ENCODE measurements at regions not wholly inside any gene's neighbourhood (a gene's known extent, or its start where the extent isn't known, plus 50 kb on each side); places are given as distances from the start of the nearest gene placed in this dataset.

GRCh38 chr4:32037399-32037798, 1317.2 kb downstream of the PCDH7 start:
- DNase-seq (ENCODE audit: low read depth) = no peak
- no peak overlapping the region for H3K4me3 ChIP-seq (ENCODE audit: low read depth, low read length)
- no peak for TF ChIP-seq CTCF (IDR thresholded peaks at IDR 0.05; ENCODE audit: insufficient read depth, low read depth, low read length)

GRCh38 chr4:32042486-32043247, 1322.5 kb downstream of the PCDH7 start:
- no peak for TF ChIP-seq CTCF (IDR thresholded peaks at IDR 0.05; ENCODE audit: insufficient read depth, low read depth, low read length)

GRCh38 chr4:32043248-32043633, 1323.1 kb downstream of the PCDH7 start:
- DNase-seq (ENCODE audit: low read depth) = no peak
- no peak for TF ChIP-seq CTCF (IDR thresholded peaks at IDR 0.05; ENCODE audit: insufficient read depth, low read depth, low read length)
- H3K4me3 ChIP-seq (ENCODE audit: low read depth, low read length) = no peak overlapping the region

More at GRCh38 chr4:32042486-32043247, 1322.5 kb downstream of the PCDH7 start:
- no peak for DNase-seq (ENCODE audit: low read depth)
- H3K4me3 ChIP-seq (ENCODE audit: low read depth, low read length) = no peak overlapping the region

- no peak for TF ChIP-seq CTCF (IDR thresholded peaks at IDR 0.05; ENCODE audit: insufficient read depth, low read depth, low read length)
- H3K4me3 ChIP-seq (ENCODE audit: low read depth, low read length) = no peak overlapping the region
- no peak for DNase-seq (ENCODE audit: low read depth)
Observed at GRCh38 chr4:32061916-32062315, 1341.7 kb downstream of the PCDH7 start.

- TF ChIP-seq CTCF (IDR thresholded peaks at IDR 0.05; ENCODE audit: insufficient read depth, low read depth, low read length) = no peak
- H3K4me3 ChIP-seq (ENCODE audit: low read depth, low read length) = no peak overlapping the region
- DNase-seq (ENCODE audit: low read depth) = no peak
Observed at GRCh38 chr4:32073542-32073941, 1353.4 kb downstream of the PCDH7 start.

- DNase-seq (ENCODE audit: low read depth) = no peak
- no peak overlapping the region for H3K4me3 ChIP-seq (ENCODE audit: low read depth, low read length)
- TF ChIP-seq CTCF (IDR thresholded peaks at IDR 0.05; ENCODE audit: insufficient read depth, low read depth, low read length) = no peak
Observed at GRCh38 chr4:32087211-32087610, 1367.0 kb downstream of the PCDH7 start.

GRCh38 chr4:32094987-32095386, 1374.8 kb downstream of the PCDH7 start:
- TF ChIP-seq CTCF (IDR thresholded peaks at IDR 0.05; ENCODE audit: insufficient read depth, low read depth, low read length) = no peak
- DNase-seq (ENCODE audit: low read depth) = no peak
- no peak overlapping the region for H3K4me3 ChIP-seq (ENCODE audit: low read depth, low read length)
